GM18867 (cell line): ENCODE measurements at regions not wholly inside any gene's neighbourhood (a gene's known extent, or its start where the extent isn't known, plus 50 kb on each side); places are given as distances from the start of the nearest gene placed in this dataset.

Experiments
- ATAC-seq: cut with Tn5 transposase; IDR thresholded peaks from one replicate; pipeline ENCODE4 v1.9.1; 2021; ENCODE audit warnings: mild to moderate bottlenecking, moderate library complexity; ENCODE audit not compliant: unreplicated experiment

DNA sequence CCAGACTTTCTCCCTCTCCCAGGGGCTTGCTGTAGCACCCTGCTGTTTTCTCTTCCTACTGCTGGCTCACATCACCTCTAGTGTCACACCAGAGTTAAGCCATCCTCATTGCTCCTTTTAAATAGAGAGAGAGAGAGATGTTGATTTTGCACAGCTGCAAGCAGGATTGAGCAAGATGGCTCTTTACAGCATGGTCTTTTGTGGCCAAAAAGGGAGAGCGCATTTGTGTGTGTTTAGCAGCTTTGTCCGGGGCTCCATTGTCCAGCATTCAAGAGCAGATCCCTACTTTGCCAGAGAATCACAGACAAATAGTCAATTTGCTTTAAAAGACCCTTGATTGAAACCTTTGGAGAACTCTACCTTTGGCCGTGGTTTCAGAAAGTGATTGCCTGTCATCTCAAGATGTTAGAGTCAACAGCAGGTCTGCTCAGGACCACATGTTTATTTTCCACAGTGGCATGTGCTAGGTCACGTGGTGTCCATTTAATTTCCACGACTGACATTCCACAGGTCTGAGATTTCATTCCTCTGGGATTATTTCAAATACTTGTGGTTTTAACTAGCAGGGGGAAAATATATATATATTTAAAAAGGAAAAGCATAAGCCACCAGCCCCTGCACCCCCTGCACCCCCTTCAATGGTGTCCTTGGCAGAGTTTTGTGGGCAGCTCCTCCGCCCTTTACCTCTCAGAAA is 359.9 kb upstream of the SLC14A2 start:
- ATAC-seq, result no peak

DNA sequence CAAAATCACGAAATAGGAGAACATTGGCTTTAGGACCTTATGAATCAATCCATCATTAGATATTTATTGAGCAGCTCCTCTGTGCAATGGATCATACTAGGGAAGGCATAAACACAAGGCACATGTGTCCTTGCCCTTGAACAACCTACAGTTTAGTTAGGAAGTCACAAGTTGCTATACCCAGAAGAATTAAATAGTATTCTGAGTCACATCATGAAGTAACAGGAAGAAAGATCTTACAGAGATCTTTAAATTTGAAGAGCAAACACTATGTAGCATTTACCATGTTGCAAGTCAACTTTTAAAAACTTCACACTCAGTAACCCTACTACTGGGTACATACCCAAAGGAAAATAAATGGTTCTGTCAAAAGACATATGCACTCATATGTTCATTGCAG is 355.2 kb upstream of the SLC14A2 start:
- ATAC-seq, result no peak

DNA sequence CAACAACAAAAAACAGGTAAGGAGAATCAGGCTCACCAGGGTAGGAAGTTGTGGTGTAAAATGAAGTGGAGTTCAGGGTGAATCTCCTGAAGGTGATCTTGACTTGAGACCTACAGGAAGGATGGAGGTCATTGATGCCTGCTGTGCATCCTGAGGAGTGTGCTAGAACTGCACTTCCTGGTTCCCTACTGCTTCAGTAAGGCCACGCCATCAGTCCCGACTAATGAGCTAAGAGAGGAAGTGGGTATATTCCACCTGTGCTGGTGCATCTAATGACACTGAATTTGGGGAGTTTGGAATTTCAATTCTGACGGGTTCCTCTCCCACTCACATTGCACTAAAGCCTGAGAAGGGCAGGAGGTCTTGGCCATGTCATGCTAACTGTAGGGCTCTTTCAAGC is 349.3 kb upstream of the SLC14A2 start:
- no peak for ATAC-seq

DNA sequence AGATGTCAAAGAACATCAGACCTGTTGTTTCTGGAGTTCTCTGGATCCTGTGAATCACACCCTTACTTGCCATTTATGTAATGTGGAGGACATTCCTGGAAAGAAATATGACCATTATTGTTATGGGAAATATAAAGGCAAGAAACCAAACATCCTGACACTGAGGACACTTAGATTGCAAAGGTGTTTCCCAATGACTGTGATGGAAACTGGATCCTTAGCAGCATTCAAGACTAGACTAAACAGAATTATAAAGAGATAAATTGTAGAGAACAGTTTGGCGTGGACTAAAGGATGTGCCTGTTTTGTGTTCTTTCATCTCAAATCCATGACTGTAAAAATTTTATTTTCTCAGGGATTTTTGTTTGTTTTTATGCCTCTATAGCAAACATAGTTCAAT is 347.7 kb upstream of the SLC14A2 start:
- ATAC-seq, result no peak

DNA sequence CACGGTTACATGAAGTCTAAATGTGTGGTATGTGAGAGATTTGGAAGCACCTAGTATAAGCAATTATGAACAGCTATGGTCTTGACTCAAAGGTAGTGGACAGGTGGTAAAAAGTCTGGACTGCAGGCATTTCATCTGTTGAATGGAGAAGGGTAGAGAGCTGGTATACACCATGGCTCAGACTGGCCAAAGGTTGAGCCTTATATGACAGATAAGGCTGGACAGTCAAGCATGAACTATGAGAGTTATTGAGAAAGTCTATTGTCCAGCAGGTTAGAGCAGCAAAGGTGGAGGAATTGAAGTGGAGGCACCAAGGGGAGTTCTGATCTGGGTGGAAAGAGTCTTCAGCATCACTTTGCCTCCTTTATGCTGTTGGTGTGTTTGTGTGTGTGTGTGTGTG is 346.7 kb upstream of the SLC14A2 start:
- no peak for ATAC-seq

DNA sequence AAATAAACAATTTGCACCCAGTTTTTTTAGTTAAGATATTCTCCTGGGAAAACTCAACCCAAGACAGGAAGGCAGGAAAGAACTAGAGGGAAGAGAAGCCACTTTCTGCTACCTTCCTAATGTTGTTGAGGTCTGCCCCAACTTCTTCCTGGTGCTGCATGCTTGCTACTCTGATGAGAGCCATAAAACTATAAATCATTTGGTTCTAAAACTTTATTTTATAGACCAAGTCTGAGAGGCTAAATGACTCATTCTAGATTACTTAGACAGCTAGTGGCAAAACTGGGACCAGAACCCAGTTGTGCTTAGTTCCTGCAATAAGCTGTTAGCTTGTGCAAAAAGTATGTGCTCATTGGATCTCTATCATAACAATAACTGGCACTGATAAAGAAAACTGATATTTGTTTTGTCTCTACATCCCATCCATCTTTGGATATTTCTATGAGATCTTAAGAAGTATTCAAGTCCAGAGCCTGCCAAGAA is 344.9 kb upstream of the SLC14A2 start:
- ATAC-seq, result no peak

DNA sequence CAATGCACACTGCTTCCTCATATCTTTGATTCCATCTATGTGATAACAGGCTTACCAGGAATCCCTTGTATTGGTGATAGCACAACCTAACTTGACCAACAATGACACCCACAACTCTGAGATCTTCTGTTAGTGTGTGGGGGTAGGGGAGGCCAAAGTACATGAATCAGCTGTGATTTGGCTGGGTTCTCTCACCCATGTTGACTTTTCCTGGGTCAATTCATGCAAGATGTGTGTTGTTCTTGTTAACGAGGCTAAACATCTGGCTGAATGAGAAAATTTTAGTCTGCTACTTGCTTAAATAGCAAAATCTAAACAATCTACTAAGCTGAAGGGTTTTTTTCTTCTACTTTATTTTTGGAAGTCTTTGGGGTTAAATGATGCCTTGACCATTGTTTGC is 341.2 kb upstream of the SLC14A2 start:
- ATAC-seq, result no peak

DNA sequence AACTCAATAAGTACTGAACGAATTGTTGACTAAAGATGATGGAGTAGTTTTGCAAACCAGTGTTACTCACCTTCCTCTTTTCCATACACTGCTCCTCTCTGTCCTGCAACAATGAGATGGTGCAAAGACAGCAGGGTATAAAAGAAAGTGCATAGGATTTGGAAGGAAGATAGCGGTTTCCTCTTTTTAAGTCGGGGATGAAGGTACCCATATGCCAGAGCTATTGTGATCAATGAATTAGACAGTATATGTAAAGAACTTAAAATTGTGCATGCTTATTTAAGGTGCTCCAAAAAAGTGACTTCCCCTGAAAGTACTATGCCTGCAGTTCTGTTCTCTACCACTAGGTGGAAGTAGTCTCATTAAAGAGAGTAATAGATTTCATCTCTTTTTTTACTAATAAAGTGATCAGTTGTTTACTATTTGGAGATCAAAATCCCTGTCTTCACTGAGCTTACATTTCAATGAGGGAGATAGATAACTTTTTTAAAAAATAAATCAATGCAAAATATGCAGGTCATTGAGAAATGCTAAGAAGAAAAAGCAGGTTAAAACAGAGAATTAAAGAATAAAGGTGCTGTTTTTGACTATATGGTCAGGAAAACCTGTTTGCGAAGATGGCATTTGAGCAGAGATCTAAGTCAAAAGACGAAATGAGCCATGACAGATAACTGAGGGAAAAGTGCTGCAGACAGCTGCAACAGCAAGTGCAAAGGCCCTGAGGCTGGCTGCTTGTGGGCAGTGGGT is 339.7 kb upstream of the SLC14A2 start:
- ATAC-seq, result no peak

DNA sequence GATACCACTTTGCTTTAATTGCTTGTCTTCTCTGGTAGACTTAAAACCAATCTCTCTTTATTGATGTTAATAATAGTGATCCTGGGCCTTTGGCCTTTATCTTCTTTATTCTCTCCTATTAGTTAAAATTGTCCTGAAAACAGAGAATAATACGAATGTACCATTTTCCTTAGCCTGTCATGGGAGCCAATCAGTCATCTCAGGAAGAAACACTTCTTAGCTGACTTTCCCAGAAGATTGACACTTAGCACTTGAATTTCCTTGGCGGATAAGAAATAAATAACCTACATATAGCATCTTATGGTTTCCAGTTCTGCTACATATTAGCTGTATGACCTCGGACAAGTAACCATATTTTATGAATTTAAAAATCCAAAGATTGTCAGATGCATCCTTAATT is 338.4 kb upstream of the SLC14A2 start:
- no peak for ATAC-seq

DNA sequence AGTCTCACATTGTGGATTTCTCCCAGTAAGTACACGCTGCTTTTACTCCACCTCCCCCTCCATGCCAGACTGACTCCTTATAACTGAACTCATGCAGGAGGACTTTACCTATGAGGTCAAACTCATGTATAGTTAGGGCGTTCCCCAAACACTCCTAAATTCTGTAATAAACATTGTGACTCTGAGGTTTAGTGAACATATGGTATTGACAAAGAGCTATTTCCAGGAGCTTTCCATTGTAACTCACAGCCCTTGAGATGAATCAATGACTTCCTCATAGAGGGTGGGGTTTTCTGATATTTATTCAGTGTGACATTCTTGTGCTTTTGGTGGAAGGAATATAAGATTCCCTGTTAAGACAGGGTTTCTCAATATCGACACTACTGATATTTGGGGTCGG is 337.4 kb upstream of the SLC14A2 start:
- no peak for ATAC-seq

DNA sequence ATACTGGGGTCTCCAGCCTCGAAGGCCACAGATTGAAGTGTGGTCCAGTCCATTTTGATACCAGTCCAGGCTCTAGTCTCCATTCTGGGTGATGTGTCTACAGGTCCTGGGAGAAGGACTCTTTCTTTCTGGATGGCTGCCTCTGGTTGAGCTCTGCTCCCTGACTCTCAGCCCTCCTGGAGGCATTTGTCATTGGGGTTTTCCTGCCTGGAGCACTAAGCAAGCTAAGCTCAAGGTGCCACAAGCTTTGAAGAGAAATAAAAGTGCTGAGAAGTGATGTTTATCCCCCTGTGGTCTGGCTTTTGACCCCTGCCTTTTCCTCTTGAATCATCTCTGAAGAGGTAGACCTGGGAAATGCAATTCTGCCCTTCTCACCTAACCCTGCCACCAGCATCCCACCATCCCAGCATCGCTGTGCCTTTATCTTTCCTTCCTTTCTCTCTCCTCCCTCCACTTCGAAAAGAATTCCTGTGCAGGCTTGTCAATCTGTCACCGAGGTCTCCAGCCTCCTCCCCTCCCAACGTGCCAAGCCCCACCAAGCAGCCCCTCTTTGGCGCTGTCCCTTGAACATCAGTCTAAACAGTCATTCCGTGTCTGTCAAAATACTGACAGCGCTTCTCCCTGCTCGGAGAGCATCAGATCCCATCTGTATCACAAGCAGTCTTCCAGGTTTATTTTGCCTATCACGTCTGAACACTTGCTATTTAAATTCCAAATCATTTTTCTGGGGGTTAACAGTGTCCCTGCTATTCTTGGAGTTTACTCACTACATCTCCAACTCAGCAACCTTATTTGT is 334.6 kb upstream of the SLC14A2 start:
- ATAC-seq, result no peak

DNA sequence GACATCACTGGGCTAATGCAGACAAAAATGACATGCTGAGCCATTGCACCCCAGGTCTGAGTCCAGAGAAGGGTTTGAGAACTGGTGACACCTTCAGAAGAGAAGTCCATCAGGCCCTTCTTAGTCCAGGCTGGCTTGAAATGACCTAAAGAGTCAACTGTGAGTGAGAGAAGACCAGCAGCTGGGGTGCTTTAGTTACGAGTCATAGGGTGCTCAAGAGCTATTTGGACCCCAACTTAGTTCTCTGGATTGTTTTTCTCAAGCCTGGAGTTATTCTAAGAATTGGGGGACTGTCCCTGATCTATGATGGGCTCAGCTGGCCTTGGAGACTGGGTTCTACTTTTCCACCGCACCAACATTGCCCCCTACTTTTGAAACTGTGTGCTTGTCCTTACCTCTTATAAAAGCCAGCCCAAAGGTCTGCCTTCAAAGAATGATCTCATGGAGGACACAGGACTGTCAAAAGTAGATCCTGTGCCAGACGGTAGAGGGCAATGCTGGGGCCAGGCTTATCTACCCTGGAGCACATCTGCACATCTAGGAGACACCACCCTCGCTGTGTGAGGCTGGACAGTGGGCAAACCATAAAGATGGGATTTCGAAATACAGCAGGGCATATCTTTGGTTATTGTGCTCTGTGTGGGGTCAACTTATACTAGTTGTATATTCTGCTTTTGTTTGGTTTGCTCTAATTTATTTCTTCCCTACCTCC is 333.0 kb upstream of the SLC14A2 start:
- ATAC-seq, result no peak

DNA sequence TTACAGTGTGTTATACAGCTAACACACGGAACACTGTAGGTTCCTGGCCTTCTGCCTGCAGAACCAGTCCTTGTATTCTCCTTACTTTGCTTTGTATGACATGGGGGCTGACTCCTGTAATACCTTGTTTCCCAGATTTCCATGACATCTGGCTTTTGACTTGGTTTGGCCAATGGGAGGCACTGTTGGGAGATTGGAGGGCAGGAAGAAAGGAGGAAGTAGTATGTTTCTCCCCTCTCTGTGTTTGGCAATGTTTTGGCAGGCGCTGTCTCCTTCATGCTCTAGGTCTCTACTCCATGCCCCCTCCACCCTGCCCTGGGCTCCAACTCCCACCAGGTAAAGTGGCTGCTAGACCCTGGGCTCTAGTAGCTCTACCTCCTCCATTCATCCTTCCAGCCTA is 331.1 kb upstream of the SLC14A2 start:
- ATAC-seq, result no peak

DNA sequence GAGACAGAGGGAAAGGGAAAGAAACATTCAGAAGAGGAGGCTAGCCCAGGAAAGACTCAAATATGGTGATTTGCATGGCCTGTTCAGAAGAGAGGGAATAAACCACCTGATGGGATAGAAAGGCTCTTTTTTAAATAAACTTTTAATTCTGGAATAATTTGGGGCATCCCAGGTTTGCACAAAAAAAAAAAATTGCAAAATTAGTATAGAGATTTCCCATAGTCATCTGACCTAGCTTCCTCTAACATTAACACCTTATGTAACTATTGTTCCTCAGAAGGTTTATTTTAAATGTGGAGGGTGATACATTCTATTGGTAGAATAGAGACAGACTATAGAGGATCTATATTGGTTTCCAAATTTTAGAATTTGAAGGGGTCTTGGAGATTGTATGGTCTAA is 330.4 kb upstream of the SLC14A2 start:
- ATAC-seq, result no peak

DNA sequence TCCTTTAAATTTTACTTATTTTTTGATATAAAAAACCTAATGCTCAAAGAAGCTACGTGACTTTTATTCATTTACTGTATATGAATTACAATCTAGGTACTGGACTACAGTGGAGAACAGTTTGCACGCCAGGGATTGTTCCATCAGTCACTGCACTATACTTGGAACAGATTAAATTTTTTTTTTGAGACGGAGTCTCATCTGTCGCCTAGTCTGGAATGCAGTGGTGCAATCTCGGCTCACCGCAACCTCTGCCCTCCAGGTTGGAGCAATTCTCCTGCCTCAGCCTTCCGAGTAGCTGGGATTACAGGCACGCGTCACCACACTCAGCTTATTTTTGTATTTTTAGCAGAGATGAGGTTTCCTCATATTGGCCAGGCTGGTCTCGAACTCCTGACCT is 330.0 kb upstream of the SLC14A2 start:
- no peak for ATAC-seq

DNA sequence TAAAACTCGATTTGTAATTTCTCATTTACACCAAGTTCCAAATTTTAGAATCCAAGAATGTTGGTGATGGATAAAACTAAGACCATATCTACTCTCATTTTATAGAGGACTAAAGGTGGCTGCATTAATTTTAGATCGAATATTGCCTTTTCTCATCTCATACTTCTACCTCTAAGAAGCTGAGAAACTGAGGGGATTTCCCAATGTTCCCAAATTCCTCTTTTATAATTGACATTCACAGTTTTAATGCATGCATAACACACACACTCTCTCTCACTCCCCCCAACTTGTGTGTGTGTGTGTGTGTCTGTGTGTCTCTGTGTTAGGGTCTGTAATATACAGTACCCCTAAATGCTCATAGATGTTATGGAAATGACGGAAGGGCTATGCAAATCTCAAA is 328.8 kb upstream of the SLC14A2 start:
- no peak for ATAC-seq

DNA sequence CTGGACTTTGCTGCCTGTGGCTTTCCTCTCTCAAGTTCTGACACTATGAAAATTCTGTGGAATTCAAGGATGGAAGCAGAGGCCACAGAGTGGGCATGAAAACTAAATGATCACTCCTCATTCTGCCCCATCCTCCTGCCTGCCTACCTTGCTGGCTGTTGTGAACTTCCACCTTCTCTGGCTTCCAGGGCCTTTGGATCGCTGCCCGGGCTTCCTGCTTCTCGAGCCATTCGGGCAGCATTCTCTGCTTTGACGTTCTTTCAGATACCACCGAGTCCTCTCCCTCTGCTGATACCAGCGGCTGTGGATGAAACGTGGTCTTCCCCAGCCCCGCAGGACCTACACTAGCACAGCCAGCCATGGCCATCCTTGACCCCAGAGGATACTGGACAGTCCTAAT is 327.7 kb upstream of the SLC14A2 start:
- ATAC-seq, result no peak

DNA sequence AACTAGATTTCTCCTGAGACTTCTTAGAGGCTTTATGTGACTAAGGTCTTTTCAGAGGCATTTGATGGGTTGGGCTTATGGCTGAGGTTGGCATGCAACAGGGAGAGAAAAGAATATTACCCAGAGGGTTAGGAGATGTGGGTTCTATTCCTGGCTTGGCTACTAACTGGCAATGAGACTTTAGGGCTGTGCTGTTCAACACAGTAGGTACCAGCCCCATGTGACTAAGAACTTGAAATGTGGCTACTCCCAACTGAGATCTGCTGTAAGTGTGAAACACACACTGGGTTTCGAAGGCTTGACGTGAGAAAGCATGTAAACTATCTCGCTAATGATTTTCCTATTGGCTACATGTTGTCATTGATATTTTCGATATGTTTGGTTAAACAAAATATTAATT is 324.9 kb upstream of the SLC14A2 start:
- peak; percentile 95 for ATAC-seq

DNA sequence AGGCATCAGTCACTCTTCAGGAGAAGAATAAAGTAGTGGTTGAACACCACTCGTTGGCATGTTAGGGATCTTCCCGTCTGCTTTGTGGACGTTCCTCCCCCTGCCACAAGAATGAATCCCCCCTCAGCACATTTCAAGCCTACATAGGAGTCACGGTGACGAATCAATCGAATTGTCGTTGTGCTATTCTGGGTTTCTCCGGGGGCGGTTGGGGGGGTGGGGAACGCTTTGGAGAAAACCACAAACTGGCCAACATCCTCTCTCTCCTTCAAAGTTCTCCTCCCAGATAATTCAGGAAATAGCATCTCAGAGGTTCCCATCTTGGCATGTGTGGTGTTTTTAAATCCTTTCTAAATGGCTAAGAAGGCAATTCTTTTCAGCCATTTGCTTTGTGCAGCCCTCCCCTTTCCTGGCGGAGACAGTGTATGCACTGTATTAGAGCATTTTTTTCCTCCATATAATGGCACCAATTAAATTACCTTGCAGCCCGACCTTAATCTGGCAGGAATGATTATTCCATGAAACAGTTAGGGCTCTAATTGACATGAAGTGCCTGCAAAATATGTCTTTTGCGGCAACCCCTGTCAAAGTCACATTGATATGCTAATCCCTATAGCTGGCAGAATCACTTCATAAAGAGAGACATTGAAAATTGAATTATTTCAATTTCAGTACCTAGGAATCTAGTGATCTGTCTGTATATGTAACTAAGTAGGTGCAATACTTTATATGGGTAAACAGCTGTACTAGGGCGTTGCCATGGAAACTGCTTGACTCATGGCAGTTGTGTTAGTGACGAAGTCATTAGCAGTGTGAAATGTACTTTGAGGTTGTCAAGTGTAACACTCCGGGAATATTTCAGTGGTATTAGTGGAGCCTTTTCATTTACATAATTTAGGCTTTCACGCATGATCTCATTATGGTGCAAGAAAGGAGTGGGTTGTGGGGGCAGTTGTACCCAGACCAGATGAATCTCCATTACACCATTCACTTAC is 323.4 kb upstream of the SLC14A2 start:
- no peak for ATAC-seq

DNA sequence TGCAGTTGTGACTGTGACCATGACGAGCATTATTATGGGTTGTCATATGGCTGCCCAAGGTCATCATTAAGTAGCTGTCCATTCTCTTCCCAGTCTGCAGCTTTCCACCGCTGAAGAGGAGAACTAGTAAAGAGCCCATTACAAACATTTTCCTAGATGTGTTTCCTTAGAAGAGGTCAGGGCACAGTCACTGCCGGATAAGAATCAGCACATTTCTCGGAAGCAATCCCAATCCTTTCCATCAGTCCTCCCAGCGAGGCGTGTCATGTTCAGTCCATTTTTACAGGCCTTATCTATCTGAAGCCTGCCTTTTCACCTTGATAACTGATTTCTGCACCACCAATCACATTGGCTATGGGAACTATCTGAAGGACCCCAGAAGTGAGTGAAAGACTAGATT is 319.9 kb upstream of the SLC14A2 start:
- no peak for ATAC-seq
